Right lobe of liver (tissue), 4 donors: ENCODE measurements at regions not wholly inside any gene's neighbourhood (a gene's known extent, or its start where the extent isn't known, plus 50 kb on each side); places are given as distances from the start of the nearest gene placed in this dataset.

Source experiments
- CTCF ChIP-seq, 4 donors: fragments of 200-600 bp in 3 of 4; fragments of 450-650 bp in 1 of 4; IDR thresholded peaks; one replicate each; pipeline versions ENCODE4 v1.5.1 to v1.8.0; 2016 to 2022; ENCODE audit warnings: antibody characterized with exemption in 4 of 4, mild to moderate bottlenecking in 2 of 4
- POLR2A ChIP-seq: fragments of 450-650 bp; IDR thresholded peaks from one replicate; pipeline ENCODE4 v1.6.1; 2017; ENCODE audit warnings: antibody characterized with exemption, mild to moderate bottlenecking
- donor health status: DM: no; HTN: no; CAD: no.
- donor health status: DM: no; HTN: no; CAD: no.
- donor health status: DM: no; HTN: yes; CAD: no.

GRCh38 chr4:115275615-115276014 lies 162.2 kb upstream of the NDST4 start:
- TF ChIP-seq CTCF (IDR thresholded peaks at IDR 0.05) (no peak), POLR2A (no peak)
